ENCODE measurements at regions not wholly inside any gene's neighbourhood (a gene's known extent, or its start where the extent isn't known, plus 50 kb on each side); places are given as distances from the start of the nearest gene placed in this dataset.

DNA sequence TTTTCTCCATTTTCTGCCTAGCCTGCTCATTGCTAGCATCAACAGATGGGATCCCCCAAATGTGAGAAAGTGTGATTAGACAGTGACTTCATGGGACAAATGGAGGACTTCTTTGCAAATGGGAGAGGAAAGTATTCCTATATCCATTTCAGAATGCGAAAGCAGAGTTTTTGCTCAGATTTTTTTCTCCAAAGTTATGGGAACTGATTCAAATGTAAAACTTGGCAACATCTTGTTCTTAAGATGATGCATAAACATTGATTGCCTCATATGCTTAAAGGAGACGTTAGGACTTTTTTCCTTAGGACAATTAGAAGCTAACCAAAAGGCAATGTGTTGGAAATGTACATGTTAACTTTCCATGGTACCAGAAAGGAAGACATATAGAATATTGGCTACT is 704.3 kb upstream of the ZNF608 start:
- TF ChIP-seq, protein P1, sequence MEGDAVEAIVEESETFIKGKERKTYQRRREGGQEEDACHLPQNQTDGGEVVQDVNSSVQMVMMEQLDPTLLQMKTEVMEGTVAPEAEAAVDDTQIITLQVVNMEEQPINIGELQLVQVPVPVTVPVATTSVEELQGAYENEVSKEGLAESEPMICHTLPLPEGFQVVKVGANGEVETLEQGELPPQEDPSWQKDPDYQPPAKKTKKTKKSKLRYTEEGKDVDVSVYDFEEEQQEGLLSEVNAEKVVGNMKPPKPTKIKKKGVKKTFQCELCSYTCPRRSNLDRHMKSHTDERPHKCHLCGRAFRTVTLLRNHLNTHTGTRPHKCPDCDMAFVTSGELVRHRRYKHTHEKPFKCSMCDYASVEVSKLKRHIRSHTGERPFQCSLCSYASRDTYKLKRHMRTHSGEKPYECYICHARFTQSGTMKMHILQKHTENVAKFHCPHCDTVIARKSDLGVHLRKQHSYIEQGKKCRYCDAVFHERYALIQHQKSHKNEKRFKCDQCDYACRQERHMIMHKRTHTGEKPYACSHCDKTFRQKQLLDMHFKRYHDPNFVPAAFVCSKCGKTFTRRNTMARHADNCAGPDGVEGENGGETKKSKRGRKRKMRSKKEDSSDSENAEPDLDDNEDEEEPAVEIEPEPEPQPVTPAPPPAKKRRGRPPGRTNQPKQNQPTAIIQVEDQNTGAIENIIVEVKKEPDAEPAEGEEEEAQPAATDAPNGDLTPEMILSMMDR (IDR thresholded peaks at IDR 0.05): no peak
- no peak for TF ChIP-seq POLR2A (IDR thresholded peaks at IDR 0.05)
